ENCODE measurements at regions not wholly inside any gene's neighbourhood (a gene's known extent, or its start where the extent isn't known, plus 50 kb on each side); places are given as distances from the start of the nearest gene placed in this dataset.

- TF ChIP-seq, protein P1, sequence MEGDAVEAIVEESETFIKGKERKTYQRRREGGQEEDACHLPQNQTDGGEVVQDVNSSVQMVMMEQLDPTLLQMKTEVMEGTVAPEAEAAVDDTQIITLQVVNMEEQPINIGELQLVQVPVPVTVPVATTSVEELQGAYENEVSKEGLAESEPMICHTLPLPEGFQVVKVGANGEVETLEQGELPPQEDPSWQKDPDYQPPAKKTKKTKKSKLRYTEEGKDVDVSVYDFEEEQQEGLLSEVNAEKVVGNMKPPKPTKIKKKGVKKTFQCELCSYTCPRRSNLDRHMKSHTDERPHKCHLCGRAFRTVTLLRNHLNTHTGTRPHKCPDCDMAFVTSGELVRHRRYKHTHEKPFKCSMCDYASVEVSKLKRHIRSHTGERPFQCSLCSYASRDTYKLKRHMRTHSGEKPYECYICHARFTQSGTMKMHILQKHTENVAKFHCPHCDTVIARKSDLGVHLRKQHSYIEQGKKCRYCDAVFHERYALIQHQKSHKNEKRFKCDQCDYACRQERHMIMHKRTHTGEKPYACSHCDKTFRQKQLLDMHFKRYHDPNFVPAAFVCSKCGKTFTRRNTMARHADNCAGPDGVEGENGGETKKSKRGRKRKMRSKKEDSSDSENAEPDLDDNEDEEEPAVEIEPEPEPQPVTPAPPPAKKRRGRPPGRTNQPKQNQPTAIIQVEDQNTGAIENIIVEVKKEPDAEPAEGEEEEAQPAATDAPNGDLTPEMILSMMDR (IDR thresholded peaks at IDR 0.05; ENCODE audit: insufficient read depth, low read length) = no peak
- TF ChIP-seq REST (IDR thresholded peaks at IDR 0.05; ENCODE audit: insufficient replicate concordance, low read depth) = no peak
- no peak for TF ChIP-seq POLR2AphosphoS5 (IDR thresholded peaks at IDR 0.05; ENCODE audit: low read depth)
- TF ChIP-seq SPI1 (IDR thresholded peaks at IDR 0.05; ENCODE audit: borderline replicate concordance, low read depth) = no peak
These were observed 629.5 kb downstream of the KCTD16 start for GRCh38 chr5:144800169-144800568.
